MM.1S (cell line): ENCODE measurements at regions not wholly inside any gene's neighbourhood (a gene's known extent, or its start where the extent isn't known, plus 50 kb on each side); places are given as distances from the start of the nearest gene placed in this dataset.

ENCODE experiments used
- CTCF ChIP-seq: fragments of 300-600 bp; sonication (generic); IDR thresholded peaks from 2 replicates; pipeline ENCODE4 v1.5.1; 2016; ENCODE audit warnings: antibody characterized with exemption, low read length, mixed read lengths
- EZH2 ChIP-seq: fragments of 300-600 bp; sonication (generic); optimal IDR thresholded peaks from 2 replicates; pipeline ENCODE3; 2017; ENCODE audit warnings: low read depth, mild to moderate bottlenecking, antibody characterized with exemption, low read length, mixed read lengths

GRCh38 chr12:15038137-15038536, 65.3 kb downstream of the PDE6H start:
- TF ChIP-seq CTCF (no peak), EZH2 (no peak)
